GM18867 (cell line): ENCODE measurements at regions not wholly inside any gene's neighbourhood (a gene's known extent, or its start where the extent isn't known, plus 50 kb on each side); places are given as distances from the start of the nearest gene placed in this dataset.
"Not testable (repeated sequence)": the region's sequence is repeated elsewhere in the genome, so short reads cannot be mapped to it uniquely, and the experiment has no call there.

ENCODE experiments used
- ATAC-seq: cut with Tn5 transposase; IDR thresholded peaks from one replicate; pipeline ENCODE4 v1.9.1; 2021; ENCODE audit warnings: mild to moderate bottlenecking, moderate library complexity; ENCODE audit not compliant: unreplicated experiment

- ATAC-seq = no peak
These were observed 309.9 kb downstream of the BRD1 start for GRCh38 chr22:49517667-49518185.

DNA sequence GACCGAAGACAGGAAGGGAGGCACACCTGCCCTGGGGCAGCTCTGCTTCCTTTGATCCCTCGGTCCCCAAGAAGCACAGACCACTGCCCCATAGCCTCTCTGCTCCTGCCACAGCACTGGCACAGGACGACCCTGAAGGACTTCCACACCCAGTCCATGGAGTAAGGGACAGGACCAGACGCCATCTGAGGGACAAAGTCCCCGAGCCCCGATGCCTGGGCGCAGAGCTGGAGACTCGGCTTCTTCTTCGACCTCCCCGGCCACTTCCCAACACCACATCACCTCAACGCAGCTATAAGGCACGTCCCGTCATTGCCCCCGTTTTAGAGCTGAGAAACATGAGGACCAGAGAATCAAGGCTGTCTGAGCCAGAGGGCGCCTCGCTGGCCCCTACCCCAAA is 310.5 kb downstream of the BRD1 start:
- ATAC-seq = no peak

DNA sequence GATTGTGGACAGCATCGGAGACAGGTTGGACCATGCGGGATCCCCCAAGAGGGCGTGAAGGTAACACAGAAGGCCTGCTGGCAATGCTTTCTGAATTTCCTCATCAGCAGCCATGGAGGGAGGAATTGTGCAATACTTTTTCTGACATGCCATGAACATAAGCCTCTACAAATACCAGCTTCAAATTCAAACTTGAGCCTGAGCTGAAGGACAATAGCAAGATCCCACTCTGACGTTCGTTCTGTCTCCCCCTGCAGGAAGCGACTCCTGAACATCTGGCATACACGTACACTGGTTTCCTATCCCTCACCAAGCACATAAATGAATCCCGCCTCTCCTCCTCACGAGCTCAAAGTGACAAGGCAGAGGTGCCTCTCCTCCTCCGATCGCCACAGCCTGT is 312.2 kb downstream of the BRD1 start:
- ATAC-seq = no peak

DNA sequence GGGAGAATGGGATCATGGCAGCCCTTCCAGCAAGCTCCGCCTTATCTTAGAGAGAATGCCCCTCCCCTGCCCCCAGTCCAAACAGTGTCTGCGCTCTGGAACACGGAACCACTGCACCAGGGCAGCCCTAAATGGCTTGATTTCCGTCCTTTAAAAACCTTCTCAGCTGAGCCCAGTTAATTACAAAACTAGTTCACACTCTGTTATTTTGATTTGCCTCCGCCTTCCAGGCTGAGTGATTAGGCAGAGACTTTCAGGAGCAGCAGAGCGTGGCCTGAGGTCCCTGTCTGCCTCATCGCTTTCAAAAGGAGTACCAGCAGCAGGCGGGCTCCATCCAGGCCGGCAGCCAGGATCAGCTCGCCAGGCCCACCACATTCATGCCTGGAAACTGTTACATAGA is 313.0 kb downstream of the BRD1 start:
- ATAC-seq = no peak

DNA sequence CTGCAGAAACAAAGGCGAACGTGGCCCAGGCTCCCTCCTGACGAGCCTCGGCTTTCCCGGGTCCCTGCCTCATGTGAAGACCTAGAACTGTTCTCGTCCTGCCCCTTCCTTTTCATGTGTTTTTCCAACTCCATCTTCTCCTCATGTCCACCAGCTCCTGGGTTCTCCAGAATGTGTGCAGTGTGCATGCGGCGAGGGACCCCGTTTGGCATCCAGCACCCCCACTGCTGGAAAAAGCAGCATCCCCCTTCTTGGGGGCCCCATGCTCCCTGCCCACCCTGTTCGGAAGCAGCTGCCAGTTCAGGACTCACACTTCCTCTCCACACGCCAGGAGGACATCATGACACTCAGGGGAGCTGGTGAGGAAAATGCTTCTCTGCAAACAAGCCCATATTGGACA is 313.5 kb downstream of the BRD1 start:
- no peak for ATAC-seq

- no peak for ATAC-seq
These were observed 314.3 kb downstream of the BRD1 start for GRCh38 chr22:49513358-49513851.

- no peak for ATAC-seq
These were observed 315.0 kb downstream of the BRD1 start for GRCh38 chr22:49512487-49513165.

GRCh38 chr22:49511393-49512189 is 316.1 kb downstream of the BRD1 start:
- ATAC-seq = not testable (repeated sequence)

DNA sequence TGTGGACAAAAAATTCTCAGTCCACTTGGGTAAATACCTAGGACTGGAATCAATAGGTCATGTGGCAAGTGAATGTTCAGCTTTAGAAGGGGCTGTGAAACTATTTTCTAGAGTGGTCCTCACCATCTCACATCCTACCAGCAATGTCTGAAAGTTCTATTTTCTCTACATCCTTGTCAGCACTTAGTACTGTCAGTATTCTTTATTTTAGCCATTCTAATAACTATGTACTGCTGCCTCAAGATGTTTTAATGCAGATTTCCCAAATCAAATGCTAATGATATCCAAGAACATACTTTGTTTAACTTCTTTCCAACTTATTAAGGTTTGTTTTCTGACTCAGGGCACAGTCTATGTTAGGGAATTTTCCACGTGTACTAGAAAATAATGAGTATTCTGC is 317.0 kb downstream of the BRD1 start:
- no peak for ATAC-seq

- ATAC-seq = no peak
These were observed 318.7 kb downstream of the BRD1 start for GRCh38 chr22:49509016-49509415.

DNA sequence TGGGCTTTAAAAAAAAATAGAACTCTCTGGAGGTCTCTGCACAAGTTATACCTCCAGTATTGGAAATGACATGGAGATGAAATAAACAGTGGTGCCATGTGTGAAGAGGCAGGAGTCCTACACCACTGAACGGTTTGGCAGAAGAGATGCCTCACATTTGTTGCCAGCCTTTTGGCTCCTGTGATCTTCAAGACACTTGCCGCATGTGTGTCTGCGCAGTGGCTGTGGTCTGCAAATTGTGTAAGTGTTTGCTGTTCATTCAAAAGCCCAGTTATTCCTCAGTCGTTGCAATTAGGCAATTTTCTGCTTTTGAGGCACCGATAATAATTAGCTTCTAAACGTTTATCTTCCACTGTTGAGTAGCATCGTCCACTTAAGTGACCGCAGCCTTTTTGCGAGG is 319.1 kb downstream of the BRD1 start:
- no peak for ATAC-seq

DNA sequence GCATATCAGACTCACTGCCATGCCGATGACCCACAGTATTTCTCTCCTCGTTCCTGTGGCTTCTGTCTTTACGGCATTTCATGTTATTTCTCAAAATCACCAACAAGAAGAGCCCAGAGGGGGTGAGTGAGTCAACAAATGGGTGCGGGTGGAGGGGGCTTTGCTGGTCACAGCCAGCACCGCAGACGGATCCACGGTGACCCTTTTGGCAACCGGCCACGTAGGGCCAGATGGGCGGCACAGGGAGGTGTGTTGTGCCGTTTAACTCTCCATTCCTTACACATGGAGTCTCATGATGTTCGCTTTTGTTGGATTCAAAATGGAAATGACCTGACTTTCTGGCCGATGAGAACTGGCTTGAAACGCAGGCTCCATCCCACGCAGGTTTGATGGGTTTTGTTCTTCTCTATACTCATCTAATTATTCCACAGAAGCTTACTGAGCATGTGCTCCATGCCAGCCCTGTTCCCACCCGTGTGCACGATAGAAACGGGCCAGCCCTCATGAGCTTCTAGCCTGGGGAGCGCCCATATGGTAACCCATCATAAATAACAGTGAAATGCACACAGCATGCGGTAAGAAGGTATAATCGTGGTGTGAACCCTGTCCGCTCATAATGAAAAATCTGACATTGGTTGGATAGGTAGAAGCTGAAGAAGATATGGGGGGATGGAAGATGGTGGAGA is 319.9 kb downstream of the BRD1 start:
- ATAC-seq = no peak

- ATAC-seq = no peak
These were observed 321.7 kb downstream of the BRD1 start for GRCh38 chr22:49506010-49506400.

DNA sequence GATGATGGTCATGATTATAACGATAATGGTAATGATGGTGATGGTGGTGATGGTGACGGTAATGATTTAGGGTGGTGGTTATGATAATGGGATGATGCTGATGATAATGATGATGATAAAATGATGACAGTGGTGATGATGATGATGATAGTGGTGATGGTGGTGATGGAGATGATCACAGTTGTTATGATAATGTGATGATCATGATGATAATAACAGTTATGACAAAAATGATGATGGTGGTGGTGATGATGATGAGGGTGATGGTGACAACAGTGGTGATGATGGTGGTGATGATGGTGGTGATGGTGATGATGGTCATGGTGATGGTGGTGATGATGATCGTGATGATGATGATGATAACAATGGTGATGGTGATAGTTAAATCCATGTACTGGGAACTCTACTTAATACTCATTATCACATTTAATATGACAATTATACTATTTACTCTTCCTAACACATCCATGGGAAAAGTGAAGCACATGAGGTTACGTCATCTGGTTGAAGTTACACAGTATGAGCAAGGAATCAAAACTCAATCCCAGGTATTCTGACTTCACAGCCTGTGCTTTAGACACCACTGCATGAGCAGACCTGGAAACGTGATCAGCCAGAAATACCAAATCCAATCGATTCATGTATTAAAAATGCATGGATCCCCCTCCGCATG is 322.2 kb downstream of the BRD1 start:
- no peak for ATAC-seq

DNA sequence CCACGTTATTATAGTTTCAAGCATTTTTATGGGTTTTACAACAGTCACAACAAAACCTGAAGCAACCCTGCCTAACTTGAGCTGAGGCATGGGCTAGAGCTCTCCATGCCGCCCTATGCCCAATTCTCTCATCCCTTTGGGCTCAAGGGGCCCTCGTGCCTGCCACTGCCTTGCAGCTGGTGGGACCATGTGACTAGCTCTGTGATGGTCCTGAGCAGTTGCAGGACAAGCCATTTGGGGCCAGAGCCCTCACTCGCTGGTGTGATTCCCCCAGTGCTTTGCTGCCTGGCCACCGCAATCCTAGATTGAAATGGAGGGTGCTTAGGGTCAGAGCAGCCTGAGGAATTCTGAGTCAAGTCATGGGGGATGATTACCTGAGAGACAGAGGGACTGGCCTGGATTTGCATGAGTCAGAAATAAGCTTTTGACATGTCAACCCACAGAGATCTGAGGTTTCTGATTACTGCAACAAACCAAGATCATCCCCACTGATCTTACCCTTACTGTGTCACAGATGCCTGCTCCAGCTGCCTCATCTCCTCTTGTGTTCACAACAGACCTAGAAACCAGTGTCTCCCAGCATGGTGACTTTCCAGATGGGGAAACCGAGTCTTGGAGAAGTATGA is 323.7 kb downstream of the BRD1 start:
- ATAC-seq = no peak

- no peak for ATAC-seq
These were observed 324.4 kb downstream of the BRD1 start for GRCh38 chr22:49503321-49503720.

DNA sequence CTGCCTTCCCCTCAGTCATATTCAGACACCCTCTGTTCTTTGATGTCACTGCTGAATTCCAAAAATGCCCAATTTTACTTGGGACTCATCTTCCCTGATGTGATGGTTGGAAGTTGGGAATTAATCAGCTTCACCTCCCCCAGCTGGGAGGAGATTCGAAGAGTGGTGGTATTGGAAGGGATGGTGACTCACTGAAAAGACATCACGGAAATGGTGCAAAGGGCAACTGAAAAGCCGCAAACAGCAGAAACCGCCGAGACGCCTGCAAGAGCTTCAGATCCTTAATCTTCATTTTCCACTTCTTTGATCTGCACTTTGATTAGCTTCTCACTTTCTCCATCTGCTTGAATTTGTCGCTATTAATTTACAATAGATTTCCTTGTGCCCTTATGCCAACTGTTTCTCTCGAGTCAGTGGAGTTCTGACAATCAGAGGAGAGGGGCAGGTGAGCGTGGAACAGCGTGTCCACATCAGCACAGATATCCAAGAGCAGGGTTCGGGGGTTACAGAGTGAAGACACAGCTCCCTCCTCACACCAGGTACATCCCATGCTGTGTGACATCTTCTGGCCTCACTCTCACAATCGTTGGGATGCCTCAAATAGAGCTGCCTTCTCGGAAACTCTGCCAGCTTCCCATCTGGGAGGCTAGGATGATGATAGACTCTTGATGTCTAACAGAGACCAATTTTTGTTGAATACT is 325.4 kb downstream of the BRD1 start:
- no peak for ATAC-seq

- ATAC-seq = no peak
These were observed 326.7 kb downstream of the BRD1 start for GRCh38 chr22:49500942-49501395.

- ATAC-seq = no peak
These were observed 327.6 kb downstream of the BRD1 start for GRCh38 chr22:49500076-49500460.
